ENCODE measurements at regions not wholly inside any gene's neighbourhood (a gene's known extent, or its start where the extent isn't known, plus 50 kb on each side); places are given as distances from the start of the nearest gene placed in this dataset.

- TF ChIP-seq, protein P1, sequence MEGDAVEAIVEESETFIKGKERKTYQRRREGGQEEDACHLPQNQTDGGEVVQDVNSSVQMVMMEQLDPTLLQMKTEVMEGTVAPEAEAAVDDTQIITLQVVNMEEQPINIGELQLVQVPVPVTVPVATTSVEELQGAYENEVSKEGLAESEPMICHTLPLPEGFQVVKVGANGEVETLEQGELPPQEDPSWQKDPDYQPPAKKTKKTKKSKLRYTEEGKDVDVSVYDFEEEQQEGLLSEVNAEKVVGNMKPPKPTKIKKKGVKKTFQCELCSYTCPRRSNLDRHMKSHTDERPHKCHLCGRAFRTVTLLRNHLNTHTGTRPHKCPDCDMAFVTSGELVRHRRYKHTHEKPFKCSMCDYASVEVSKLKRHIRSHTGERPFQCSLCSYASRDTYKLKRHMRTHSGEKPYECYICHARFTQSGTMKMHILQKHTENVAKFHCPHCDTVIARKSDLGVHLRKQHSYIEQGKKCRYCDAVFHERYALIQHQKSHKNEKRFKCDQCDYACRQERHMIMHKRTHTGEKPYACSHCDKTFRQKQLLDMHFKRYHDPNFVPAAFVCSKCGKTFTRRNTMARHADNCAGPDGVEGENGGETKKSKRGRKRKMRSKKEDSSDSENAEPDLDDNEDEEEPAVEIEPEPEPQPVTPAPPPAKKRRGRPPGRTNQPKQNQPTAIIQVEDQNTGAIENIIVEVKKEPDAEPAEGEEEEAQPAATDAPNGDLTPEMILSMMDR (IDR thresholded peaks at IDR 0.05 in 2 of 3, conservative IDR thresholded peaks at IDR 0.05 in 1 of 3; ENCODE audit: insufficient read depth in 2 of 3, low read depth in 1 of 3, low read length in 3 of 3), result peak in 1 of 3 experiments; percentile 30; a peak in 2 of 6 replicates
- TF ChIP-seq, protein P2, sequence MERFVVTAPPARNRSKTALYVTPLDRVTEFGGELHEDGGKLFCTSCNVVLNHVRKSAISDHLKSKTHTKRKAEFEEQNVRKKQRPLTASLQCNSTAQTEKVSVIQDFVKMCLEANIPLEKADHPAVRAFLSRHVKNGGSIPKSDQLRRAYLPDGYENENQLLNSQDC (CRISPR knock-in tag; IDR thresholded peaks at IDR 0.05), result no peak
- TF ChIP-seq MNT (conservative IDR thresholded peaks at IDR 0.05) (no peak), NFIX (CRISPR knock-in tag; IDR thresholded peaks at IDR 0.05; ENCODE audit: low read depth) (no peak), ZFX (CRISPR knock-in tag; IDR thresholded peaks at IDR 0.05) (no peak), FOXM1 (IDR thresholded peaks at IDR 0.05; ENCODE audit: low read depth) (no peak), FOXM1 (CRISPR knock-in tag; IDR thresholded peaks at IDR 0.05; ENCODE audit: low read depth) (no peak), C11orf30 (IDR thresholded peaks at IDR 0.05; ENCODE audit: low read depth) (peak; percentile 42; the same call in 1 of the 2 replicates), ZNF41 (CRISPR knock-in tag; conservative IDR thresholded peaks at IDR 0.05) (no peak), BRD9 (IDR thresholded peaks at IDR 0.05; ENCODE audit: low read depth, partially characterized antibody) (no peak), HMG20B (CRISPR knock-in tag; IDR thresholded peaks at IDR 0.05) (no peak)
- TF ChIP-seq, protein P3, sequence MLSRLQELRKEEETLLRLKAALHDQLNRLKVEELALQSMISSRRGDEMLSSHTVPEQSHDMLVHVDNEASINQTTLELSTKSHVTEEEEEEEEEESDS (CRISPR knock-in tag; IDR thresholded peaks at IDR 0.05), result no peak
These were observed 143.0 kb upstream of the RPS23 start (continued) for GRCh38 chr5:82421119-82421518.
